ENCODE measurements at regions not wholly inside any gene's neighbourhood (a gene's known extent, or its start where the extent isn't known, plus 50 kb on each side); places are given as distances from the start of the nearest gene placed in this dataset.

DNA sequence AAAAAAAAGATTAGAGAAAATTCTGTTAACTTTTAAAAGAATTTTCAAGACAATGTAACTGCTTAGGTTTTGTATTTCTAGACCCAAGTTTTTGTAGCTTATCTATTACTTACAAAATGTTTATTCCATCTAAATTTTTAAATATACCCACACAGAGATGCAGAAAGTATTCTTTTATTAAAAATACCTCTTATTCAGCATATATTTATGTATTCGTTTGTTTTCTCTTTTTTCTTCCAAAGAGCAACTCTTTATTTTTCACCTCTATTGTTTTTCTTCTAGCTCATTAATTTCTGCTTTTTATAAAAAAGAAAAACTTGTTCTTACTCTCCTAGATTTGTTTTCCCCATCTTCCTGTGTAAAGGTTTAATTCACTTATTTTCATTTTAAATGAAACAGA is 180.3 kb downstream of the ZDHHC21 start:
- no peak for TF ChIP-seq CTCF (IDR thresholded peaks at IDR 0.05; ENCODE audit: low read depth, low read length)
- Histone ChIP-seq H3K4me3 (ENCODE audit: low read depth, low read length) (no peak overlapping the region), H3K27ac (ENCODE audit: low read depth, low read length) (no peak overlapping the region), H3K27me3 (ENCODE audit: control insufficient read depth, insufficient read depth, low read length) (no peaks in the 10 kb centered on the region), H3K9me3 (ENCODE audit: control insufficient read depth, insufficient read depth, low read length) (no peaks in the 10 kb centered on the region)
- POLR2A ChIA-PET, result no interaction called here
- CTCF ChIA-PET, result interaction anchor here (0.6 kb wide), 2 partner anchors 799 to 1295 kb away, joined by 3 to 10 read pairs; no protein-coding TSS in a partner anchor
- no peak for DNase-seq (ENCODE audit: low read depth, low spot score)

GRCh38 chr9:14511452-14511851 is 181.8 kb downstream of the ZDHHC21 start:
- H3K27ac ChIP-seq (ENCODE audit: low read depth, low read length), result no peak overlapping the region
- H3K4me3 ChIP-seq (ENCODE audit: low read depth, low read length), result no peak overlapping the region
- H3K27me3 ChIP-seq (ENCODE audit: control insufficient read depth, insufficient read depth, low read length), result no peaks in the 10 kb centered on the region
- no peak for DNase-seq (ENCODE audit: low read depth, low spot score)
- ChIA-PET CTCF (no interaction called here), POLR2A (no interaction called here)
- TF ChIP-seq CTCF (IDR thresholded peaks at IDR 0.05; ENCODE audit: low read depth, low read length), result no peak
- H3K9me3 ChIP-seq (ENCODE audit: control insufficient read depth, insufficient read depth, low read length), result no peaks in the 10 kb centered on the region

DNA sequence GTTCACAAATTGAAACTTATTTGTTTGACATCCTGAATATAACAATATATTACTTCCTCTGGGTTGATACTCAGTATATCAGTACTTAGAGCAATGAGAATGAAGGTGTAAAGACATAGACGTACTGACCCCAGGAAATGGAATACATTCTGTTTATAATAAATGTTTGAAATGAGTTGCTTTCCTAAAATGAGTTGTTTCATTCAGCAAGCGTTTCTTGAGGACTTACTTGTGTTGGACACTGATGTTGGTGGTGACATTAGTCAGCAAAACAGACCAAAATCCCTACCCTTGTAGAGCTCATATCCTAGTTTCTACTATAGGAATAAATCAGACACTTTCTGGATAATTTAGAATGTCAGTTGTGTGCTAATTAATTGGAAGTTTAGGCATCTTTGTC is 184.3 kb downstream of the ZDHHC21 start:
- no peak for TF ChIP-seq CTCF (IDR thresholded peaks at IDR 0.05; ENCODE audit: low read depth, low read length)
- no peak for DNase-seq (ENCODE audit: low read depth, low spot score)
- CTCF ChIA-PET, result no interaction called here

GRCh38 chr9:14501366-14501765 is 187.4 kb upstream of the NFIB start:
- ChIA-PET POLR2A (no interaction called here), CTCF (no interaction called here)
- TF ChIP-seq CTCF (IDR thresholded peaks at IDR 0.05; ENCODE audit: low read depth, low read length), result no peak
- Histone ChIP-seq H3K27ac (ENCODE audit: low read depth, low read length) (no peak overlapping the region), H3K4me3 (ENCODE audit: low read depth, low read length) (no peak overlapping the region), H3K27me3 (ENCODE audit: control insufficient read depth, insufficient read depth, low read length) (no peaks in the 10 kb centered on the region), H3K9me3 (ENCODE audit: control insufficient read depth, insufficient read depth, low read length) (no peaks in the 10 kb centered on the region)
- DNase-seq (ENCODE audit: low read depth, low spot score), result no peak

More for the DNA sequence above, 184.3 kb downstream of the ZDHHC21 start:
- H3K9me3 ChIP-seq (ENCODE audit: control insufficient read depth, insufficient read depth, low read length), result no peaks in the 10 kb centered on the region
- POLR2A ChIA-PET, result no interaction called here
- no peak overlapping the region for H3K4me3 ChIP-seq (ENCODE audit: low read depth, low read length)
- no peak overlapping the region for H3K27ac ChIP-seq (ENCODE audit: low read depth, low read length)
- H3K27me3 ChIP-seq (ENCODE audit: control insufficient read depth, insufficient read depth, low read length), result no peaks in the 10 kb centered on the region

GRCh38 chr9:14500705-14501104 is 186.8 kb upstream of the NFIB start:
- Histone ChIP-seq H3K4me3 (ENCODE audit: low read depth, low read length) (no peak overlapping the region), H3K27me3 (ENCODE audit: control insufficient read depth, insufficient read depth, low read length) (no peaks in the 10 kb centered on the region), H3K9me3 (ENCODE audit: control insufficient read depth, insufficient read depth, low read length) (no peaks in the 10 kb centered on the region), H3K27ac (ENCODE audit: low read depth, low read length) (no peak overlapping the region)
- DNase-seq (ENCODE audit: low read depth, low spot score), result no peak
- POLR2A ChIA-PET, result no interaction called here
- CTCF ChIA-PET, result no interaction called here
- TF ChIP-seq CTCF (IDR thresholded peaks at IDR 0.05; ENCODE audit: low read depth, low read length), result no peak
